Neural cell (in vitro differentiated cells): ENCODE measurements at regions not wholly inside any gene's neighbourhood (a gene's known extent, or its start where the extent isn't known, plus 50 kb on each side); places are given as distances from the start of the nearest gene placed in this dataset.

ENCODE experiments used
- POLR2AphosphoS5 ChIP-seq: IDR thresholded peaks from 2 replicates; pipeline ENCODE4 v1.6.1; 2012
- TF ChIP-seq, protein P1 (sequence below): fragments of 450-650 bp; IDR thresholded peaks from 2 replicates; pipeline ENCODE4 v1.5.1; 2014; ENCODE audit warnings: antibody characterized with exemption, mild to moderate bottlenecking, moderate library complexity; ENCODE audit not compliant: poor library complexity, severe bottlenecking

GRCh38 chr18:54013452-54013851 lies 211.0 kb downstream of the MBD2 start:
- no peak for TF ChIP-seq POLR2AphosphoS5
- TF ChIP-seq, protein P1, sequence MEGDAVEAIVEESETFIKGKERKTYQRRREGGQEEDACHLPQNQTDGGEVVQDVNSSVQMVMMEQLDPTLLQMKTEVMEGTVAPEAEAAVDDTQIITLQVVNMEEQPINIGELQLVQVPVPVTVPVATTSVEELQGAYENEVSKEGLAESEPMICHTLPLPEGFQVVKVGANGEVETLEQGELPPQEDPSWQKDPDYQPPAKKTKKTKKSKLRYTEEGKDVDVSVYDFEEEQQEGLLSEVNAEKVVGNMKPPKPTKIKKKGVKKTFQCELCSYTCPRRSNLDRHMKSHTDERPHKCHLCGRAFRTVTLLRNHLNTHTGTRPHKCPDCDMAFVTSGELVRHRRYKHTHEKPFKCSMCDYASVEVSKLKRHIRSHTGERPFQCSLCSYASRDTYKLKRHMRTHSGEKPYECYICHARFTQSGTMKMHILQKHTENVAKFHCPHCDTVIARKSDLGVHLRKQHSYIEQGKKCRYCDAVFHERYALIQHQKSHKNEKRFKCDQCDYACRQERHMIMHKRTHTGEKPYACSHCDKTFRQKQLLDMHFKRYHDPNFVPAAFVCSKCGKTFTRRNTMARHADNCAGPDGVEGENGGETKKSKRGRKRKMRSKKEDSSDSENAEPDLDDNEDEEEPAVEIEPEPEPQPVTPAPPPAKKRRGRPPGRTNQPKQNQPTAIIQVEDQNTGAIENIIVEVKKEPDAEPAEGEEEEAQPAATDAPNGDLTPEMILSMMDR = no peak
